Central memory CD8-positive, alpha-beta T cell (primary cell): ENCODE measurements at regions not wholly inside any gene's neighbourhood (a gene's known extent, or its start where the extent isn't known, plus 50 kb on each side); places are given as distances from the start of the nearest gene placed in this dataset.

Experiments used
- ATAC-seq: fragments of 150-1000 bp; cut with Tn5 transposase; replicated peaks from 2 replicates; pipeline ENCODE4 v1.10.0; 2022; ENCODE audit warnings: mild to moderate bottlenecking, moderate FRiP score, moderate number of reproducible peaks; ENCODE audit not compliant: poor library complexity, severe bottlenecking; ENCODE audit errors: extremely low read depth
- DNase-seq, 2 donors: peaks; one replicate each; pipeline ENCODE4 v3.0.0; 2021; ENCODE audit warnings: low spot score in 2 of 2
- H3K27ac Mint-ChIP-seq: one replicate; pipeline ENCODE4 v1.8.0; 2022; ENCODE audit warnings: low read depth, mild to moderate bottlenecking, moderate library complexity, mixed read lengths
- H3K27me3 Mint-ChIP-seq: one replicate; pipeline ENCODE4 v1.8.0; 2022; ENCODE audit warnings: mixed read lengths
- H3K36me3 Mint-ChIP-seq: one replicate; pipeline ENCODE4 v1.8.0; 2022; ENCODE audit warnings: mild to moderate bottlenecking, moderate library complexity, mixed read lengths; ENCODE audit not compliant: insufficient read depth
- H3K4me1 Mint-ChIP-seq: one replicate; pipeline ENCODE4 v1.8.0; 2022; ENCODE audit warnings: mixed read lengths
- H3K4me3 Mint-ChIP-seq: one replicate; pipeline ENCODE4 v1.8.0; 2022; ENCODE audit warnings: mild to moderate bottlenecking, moderate library complexity, mixed read lengths
- H3K9me3 Mint-ChIP-seq: one replicate; pipeline ENCODE4 v1.8.0; 2022; ENCODE audit warnings: mixed read lengths

DNA sequence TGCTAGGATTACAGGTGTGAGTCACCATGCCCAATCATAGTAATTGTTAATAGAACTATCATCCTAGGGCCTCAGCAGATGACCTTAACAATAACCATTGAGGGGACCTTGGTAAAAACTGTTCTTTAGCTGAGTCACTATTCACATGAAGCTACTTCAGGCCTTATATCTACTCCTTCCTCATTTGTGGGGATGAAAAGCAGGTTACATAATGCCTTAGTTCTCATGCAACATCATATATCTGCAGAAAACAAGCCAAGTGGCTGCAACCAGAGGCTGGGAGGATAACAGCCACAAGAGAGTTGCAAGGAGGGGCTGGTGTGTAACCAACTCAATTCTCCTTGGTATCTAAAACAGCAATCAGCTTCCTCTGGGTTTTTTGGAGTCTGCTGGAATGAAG lies 445.4 kb downstream of the NBAS start:
- H3K27me3 Mint-ChIP-seq, result no peaks in the 10 kb centered on the region
- peaks cover 19% of the 10 kb centered on the region for H3K9me3 Mint-ChIP-seq
- H3K27ac Mint-ChIP-seq, result no peak overlapping the region
- ATAC-seq (no peak), DNase-seq (no peak)
- H3K36me3 Mint-ChIP-seq, result peaks cover 3% of the 10 kb centered on the region
- no peaks in the 10 kb centered on the region for H3K4me1 Mint-ChIP-seq
- no peak overlapping the region for H3K4me3 Mint-ChIP-seq

DNA sequence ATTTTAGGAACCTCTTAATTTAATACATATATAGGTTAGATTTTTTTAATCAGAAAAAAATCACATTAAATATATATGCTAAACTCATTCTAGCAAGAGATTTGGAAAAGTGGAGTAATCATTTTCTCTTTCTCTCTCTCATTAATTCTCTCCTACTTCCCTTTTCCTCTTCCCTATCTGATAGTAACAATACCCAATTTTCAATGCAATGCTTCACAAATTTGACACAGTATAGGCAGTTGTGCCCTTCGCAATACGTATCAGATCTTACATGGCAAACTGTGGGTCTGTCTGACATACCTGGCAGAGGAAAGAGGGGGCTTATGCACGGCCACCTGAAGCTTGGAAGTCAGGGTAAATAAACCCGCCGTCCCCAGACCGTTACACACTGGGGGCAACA lies 444.3 kb downstream of the NBAS start:
- Mint-ChIP-seq H3K27me3 (no peaks in the 10 kb centered on the region), H3K36me3 (peaks cover 3% of the 10 kb centered on the region), H3K27ac (no peak overlapping the region), H3K4me1 (no peaks in the 10 kb centered on the region), H3K9me3 (peaks cover 12% of the 10 kb centered on the region), H3K4me3 (no peak overlapping the region)
- no peak for ATAC-seq
- DNase-seq, result no peak
